HCT116 (cell line): ENCODE measurements at regions not wholly inside any gene's neighbourhood (a gene's known extent, or its start where the extent isn't known, plus 50 kb on each side); places are given as distances from the start of the nearest gene placed in this dataset.

Source experiments
- ATF3 ChIP-seq: IDR thresholded peaks from 2 replicates; pipeline ENCODE4 v1.6.1; 2012
- CTCF ChIP-seq, 3 experiments: fragments of 200-600 bp in 1 of 3; sonication (generic) in 1 of 3; IDR thresholded peaks in 2 of 3; conservative IDR thresholded peaks in 1 of 3; 2 replicates each; pipeline ENCODE4 v1.5.1; 2012 to 2017; ENCODE audit warnings: low read depth in 2 of 3, low read length in 2 of 3, antibody characterized with exemption in 1 of 3, borderline replicate concordance in 1 of 3, control low read depth in 1 of 3, mild to moderate bottlenecking in 1 of 3, mixed read lengths in 1 of 3, mixed run types in 1 of 3, moderate library complexity in 1 of 3; ENCODE audit not compliant: insufficient read depth in 1 of 3
- EGR1 ChIP-seq: IDR thresholded peaks from 2 replicates; pipeline ENCODE4 v1.6.1; 2012; ENCODE audit warnings: low read depth
- EZH2phosphoT487 ChIP-seq: fragments of 200-600 bp; IDR thresholded peaks from 2 replicates; pipeline ENCODE4 v1.6.1; 2018; ENCODE audit warnings: antibody characterized with exemption, borderline replicate concordance
- JUND ChIP-seq: IDR thresholded peaks from 2 replicates; pipeline ENCODE4 v1.6.1; 2012
- POLR2AphosphoS5 ChIP-seq: IDR thresholded peaks from 2 replicates; pipeline ENCODE4 v1.6.1; 2011; ENCODE audit warnings: mild to moderate bottlenecking, low read depth, low read length, moderate library complexity
- REST ChIP-seq: IDR thresholded peaks from 2 replicates; pipeline ENCODE4 v1.6.1; 2012; ENCODE audit warnings: low read depth
- SP1 ChIP-seq: IDR thresholded peaks from 2 replicates; pipeline ENCODE4 v1.6.1; 2012; ENCODE audit warnings: low read depth
- SRF ChIP-seq: IDR thresholded peaks from 2 replicates; pipeline ENCODE4 v1.6.1; 2012; ENCODE audit warnings: low read depth
- TCF7L2 ChIP-seq: IDR thresholded peaks from 2 replicates; pipeline ENCODE4 v1.7.0; 2011; ENCODE audit warnings: borderline replicate concordance, inconsistent platforms; ENCODE audit not compliant: insufficient read depth, insufficient read length; ENCODE audit errors: extremely low read depth

GRCh38 chr5:60372786-60373185 is 327.2 kb downstream of the DEPDC1B start:
- TF ChIP-seq CTCF (IDR thresholded peaks at IDR 0.05 in 2 of 3, conservative IDR thresholded peaks at IDR 0.05 in 1 of 3; ENCODE audit: borderline replicate concordance in 1 of 3, insufficient read depth in 1 of 3, low read depth in 2 of 3, low read length in 2 of 3) (no peak), JUND (no peak), SRF (no peak), EGR1 (no peak), POLR2AphosphoS5 (no peak), REST (no peak), ATF3 (no peak), EZH2phosphoT487 (no peak), SP1 (no peak), TCF7L2 (no peak)
